ENCODE measurements at regions not wholly inside any gene's neighbourhood (a gene's known extent, or its start where the extent isn't known, plus 50 kb on each side); places are given as distances from the start of the nearest gene placed in this dataset.

- no peaks in the 10 kb centered on the region for H3K4me1 ChIP-seq (ENCODE audit: low read length)
- no peak overlapping the region for H3K9ac ChIP-seq (ENCODE audit: low read length)
- no peaks in the 10 kb centered on the region for H4K20me1 ChIP-seq (ENCODE audit: insufficient read depth, low read length)
- no peak overlapping the region for H3K4me2 ChIP-seq (ENCODE audit: low read length)
- no peak overlapping the region for H2AFZ ChIP-seq (ENCODE audit: low read depth, low read length)
- H3K79me2 ChIP-seq (ENCODE audit: low read length), result no peaks in the 10 kb centered on the region
- H3K27ac ChIP-seq (ENCODE audit: low read length), result no peak overlapping the region
- no peaks in the 10 kb centered on the region for H3K27me3 ChIP-seq (ENCODE audit: low read depth, low read length)
- no peak overlapping the region for H3K4me3 ChIP-seq (ENCODE audit: low read length)
- no peaks in the 10 kb centered on the region for H3K36me3 ChIP-seq (replicated peaks; ENCODE audit: low read depth, low read length)
- no peaks in the 10 kb centered on the region for H3K9me3 ChIP-seq (ENCODE audit: insufficient read depth, low read length)
- TF ChIP-seq CTCF (IDR thresholded peaks at IDR 0.05; ENCODE audit: low read depth, low read length) (no peak), EZH2phosphoT487 (IDR thresholded peaks at IDR 0.05; ENCODE audit: low read depth) (no peak)
These were observed 651.4 kb downstream of the INHBA start for GRCh38 chr7:41051535-41051934.

DNA sequence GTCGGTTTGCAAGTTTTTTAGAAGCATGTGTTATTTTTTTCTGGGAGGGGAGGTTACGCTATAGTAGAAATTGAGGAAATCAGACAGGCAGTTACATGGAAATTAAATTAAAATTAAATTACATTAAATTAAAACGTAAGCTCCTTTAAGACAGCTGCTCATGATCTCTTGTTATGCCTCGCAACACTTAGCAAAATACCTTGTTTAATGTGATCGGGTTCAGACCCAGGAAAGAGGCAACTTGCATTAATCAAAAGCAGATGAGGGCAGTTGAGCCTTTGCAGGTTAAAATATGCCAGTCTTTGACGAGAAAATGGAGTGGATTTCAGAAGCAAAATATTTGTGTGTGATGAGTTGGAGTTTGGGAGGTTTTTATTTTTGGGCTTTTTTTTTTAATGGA is 651.8 kb downstream of the INHBA start:
- Histone ChIP-seq H4K20me1 (ENCODE audit: insufficient read depth, low read length) (no peaks in the 10 kb centered on the region), H3K27me3 (ENCODE audit: low read depth, low read length) (no peaks in the 10 kb centered on the region), H3K4me3 (ENCODE audit: low read length) (no peak overlapping the region), H2AFZ (ENCODE audit: low read depth, low read length) (no peak overlapping the region), H3K79me2 (ENCODE audit: low read length) (no peaks in the 10 kb centered on the region), H3K9me3 (ENCODE audit: insufficient read depth, low read length) (no peaks in the 10 kb centered on the region), H3K36me3 (replicated peaks; ENCODE audit: low read depth, low read length) (no peaks in the 10 kb centered on the region), H3K4me1 (ENCODE audit: low read length) (no peaks in the 10 kb centered on the region), H3K4me2 (ENCODE audit: low read length) (no peak overlapping the region), H3K9ac (ENCODE audit: low read length) (no peak overlapping the region), H3K27ac (ENCODE audit: low read length) (no peak overlapping the region)
- TF ChIP-seq CTCF (IDR thresholded peaks at IDR 0.05; ENCODE audit: low read depth, low read length) (no peak), EZH2phosphoT487 (IDR thresholded peaks at IDR 0.05; ENCODE audit: low read depth) (no peak)

DNA sequence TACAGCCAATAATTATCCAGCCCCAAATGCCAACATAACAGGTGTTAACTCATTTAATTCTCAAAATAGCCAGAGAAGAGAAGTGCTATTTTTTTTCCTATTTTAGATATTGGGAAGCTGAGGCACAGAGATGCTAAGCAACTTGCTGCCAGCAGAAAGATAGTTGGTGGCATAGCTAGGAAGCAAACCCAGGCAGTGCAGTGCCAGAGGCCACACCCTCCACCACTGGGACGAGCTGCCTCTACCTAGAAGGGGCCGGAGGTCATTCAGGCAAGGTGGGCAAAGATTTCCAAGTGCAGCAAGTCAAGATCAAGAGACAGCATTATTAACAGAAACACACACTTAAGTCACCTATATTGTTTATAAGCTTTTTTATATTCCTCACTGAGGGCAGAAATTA is 654.1 kb downstream of the INHBA start:
- no peaks in the 10 kb centered on the region for H4K20me1 ChIP-seq (ENCODE audit: insufficient read depth, low read length)
- no peaks in the 10 kb centered on the region for H3K9me3 ChIP-seq (ENCODE audit: insufficient read depth, low read length)
- no peaks in the 10 kb centered on the region for H3K27me3 ChIP-seq (ENCODE audit: low read depth, low read length)
- H3K36me3 ChIP-seq (replicated peaks; ENCODE audit: low read depth, low read length), result no peaks in the 10 kb centered on the region
- no peak overlapping the region for H2AFZ ChIP-seq (ENCODE audit: low read depth, low read length)
- H3K4me3 ChIP-seq (ENCODE audit: low read length), result no peak overlapping the region
- no peak overlapping the region for H3K4me2 ChIP-seq (ENCODE audit: low read length)
- no peak for TF ChIP-seq EZH2phosphoT487 (IDR thresholded peaks at IDR 0.05; ENCODE audit: low read depth)
- TF ChIP-seq CTCF (IDR thresholded peaks at IDR 0.05; ENCODE audit: low read depth, low read length), result no peak
- H3K9ac ChIP-seq (ENCODE audit: low read length), result no peak overlapping the region
- no peaks in the 10 kb centered on the region for H3K79me2 ChIP-seq (ENCODE audit: low read length)
- H3K4me1 ChIP-seq (ENCODE audit: low read length), result no peaks in the 10 kb centered on the region
- no peak overlapping the region for H3K27ac ChIP-seq (ENCODE audit: low read length)

- H3K9ac ChIP-seq (ENCODE audit: low read length), result no peak overlapping the region
- H3K9me3 ChIP-seq (ENCODE audit: insufficient read depth, low read length), result no peaks in the 10 kb centered on the region
- H3K27ac ChIP-seq (ENCODE audit: low read length), result no peak overlapping the region
- no peak overlapping the region for H3K4me3 ChIP-seq (ENCODE audit: low read length)
- H2AFZ ChIP-seq (ENCODE audit: low read depth, low read length), result no peak overlapping the region
- H4K20me1 ChIP-seq (ENCODE audit: insufficient read depth, low read length), result no peaks in the 10 kb centered on the region
- H3K36me3 ChIP-seq (replicated peaks; ENCODE audit: low read depth, low read length), result no peaks in the 10 kb centered on the region
- H3K79me2 ChIP-seq (ENCODE audit: low read length), result no peaks in the 10 kb centered on the region
- H3K27me3 ChIP-seq (ENCODE audit: low read depth, low read length), result no peaks in the 10 kb centered on the region
- H3K4me2 ChIP-seq (ENCODE audit: low read length), result no peak overlapping the region
- H3K4me1 ChIP-seq (ENCODE audit: low read length), result no peaks in the 10 kb centered on the region
- TF ChIP-seq CTCF (IDR thresholded peaks at IDR 0.05; ENCODE audit: low read depth, low read length) (no peak), EZH2phosphoT487 (IDR thresholded peaks at IDR 0.05; ENCODE audit: low read depth) (no peak)
These were observed 655.1 kb downstream of the INHBA start for GRCh38 chr7:41047789-41048191.

Data from OCI-LY3 (cell line).